GM21360 (cell line): ENCODE measurements at regions not wholly inside any gene's neighbourhood (a gene's known extent, or its start where the extent isn't known, plus 50 kb on each side); places are given as distances from the start of the nearest gene placed in this dataset.

ENCODE experiments used
- ATAC-seq: cut with Tn5 transposase; IDR thresholded peaks from one replicate; pipeline ENCODE4 v1.9.1; 2021; ENCODE audit warnings: mild to moderate bottlenecking, moderate library complexity; ENCODE audit not compliant: unreplicated experiment

GRCh38 chr11:104610635-104611034 lies 287.6 kb downstream of the CASP12 start:
- no peak for ATAC-seq

DNA sequence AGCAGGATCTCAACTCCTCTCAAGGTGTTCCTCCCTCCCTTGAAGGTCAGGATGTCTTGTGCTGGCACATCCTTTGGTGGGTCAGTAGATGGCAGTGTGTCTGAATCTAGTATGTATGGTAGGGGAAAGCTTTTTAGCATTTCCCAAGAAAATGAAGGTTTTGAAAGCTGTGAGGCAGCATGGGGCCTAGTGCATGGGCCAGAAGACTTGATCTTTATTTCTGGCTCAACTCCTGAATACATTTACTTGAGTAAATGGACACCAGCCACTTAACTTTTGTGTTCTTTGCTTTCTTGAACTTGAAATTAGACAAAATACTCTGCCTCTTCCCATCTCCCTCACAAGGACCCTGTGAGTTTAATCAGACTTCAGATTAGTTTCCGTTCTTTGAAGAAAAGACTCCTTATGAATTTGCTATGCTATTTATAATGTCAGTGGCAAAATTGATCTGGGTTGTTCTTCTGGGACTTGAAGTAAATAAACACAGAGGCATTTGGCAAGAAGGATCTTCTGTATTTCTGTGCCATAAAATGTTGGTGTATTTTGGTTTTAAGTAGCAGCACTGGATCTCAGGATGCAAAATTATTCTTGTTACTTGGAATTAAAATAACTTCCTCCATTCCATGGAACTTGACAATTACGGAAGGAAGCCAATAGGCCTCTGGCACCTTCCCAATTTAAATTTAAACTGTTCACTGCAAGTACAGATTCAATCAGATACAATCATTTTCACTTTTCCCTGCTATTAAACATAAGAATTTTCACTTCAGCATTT lies 288.8 kb downstream of the CASP12 start:
- peak; percentile 79 for ATAC-seq

GRCh38 chr11:104602643-104603042 lies 295.6 kb downstream of the CASP12 start:
- no peak for ATAC-seq

- ATAC-seq, result no peak
These were observed 303.9 kb downstream of the CASP12 start for GRCh38 chr11:104594228-104594958.

- no peak for ATAC-seq
These were observed 309.3 kb downstream of the CASP12 start for GRCh38 chr11:104588970-104589369.

DNA sequence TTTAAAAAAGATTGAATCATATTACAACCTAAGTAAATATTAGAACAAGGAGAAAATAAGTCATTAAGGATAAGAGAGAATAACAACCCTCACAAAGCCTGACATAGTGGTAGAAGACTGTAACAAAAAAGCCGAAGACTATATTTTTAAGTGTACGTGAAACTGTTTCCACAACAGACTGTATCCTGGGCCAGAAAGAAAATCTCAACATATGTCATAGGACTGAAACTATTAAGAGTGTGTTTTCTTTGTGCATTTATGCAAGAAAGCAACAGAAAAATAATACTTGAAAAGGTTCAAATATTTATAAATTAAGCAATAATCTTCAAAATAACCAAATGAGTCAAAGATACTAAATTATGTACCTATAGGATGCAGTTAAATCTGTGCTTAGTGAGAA lies 309.8 kb downstream of the CASP12 start:
- no peak for ATAC-seq

DNA sequence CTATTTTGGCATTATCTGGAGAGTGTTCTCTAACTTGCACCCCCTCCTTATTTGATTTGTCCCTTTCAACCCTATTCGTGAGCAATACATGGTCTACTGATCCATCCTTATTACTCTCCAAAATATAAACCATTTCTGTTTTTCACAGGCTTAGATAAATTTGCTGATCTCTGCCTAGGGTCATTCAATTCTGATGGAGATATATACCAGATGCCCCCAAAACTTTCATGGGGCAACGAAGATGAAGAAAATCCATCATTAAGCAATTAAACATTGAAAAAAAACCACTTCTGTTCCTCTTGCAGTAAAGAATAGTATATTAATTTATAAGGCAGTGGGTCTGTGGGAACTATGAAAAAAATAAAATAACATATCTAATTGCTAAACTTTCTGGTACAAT lies 313.4 kb downstream of the CASP12 start:
- no peak for ATAC-seq

DNA sequence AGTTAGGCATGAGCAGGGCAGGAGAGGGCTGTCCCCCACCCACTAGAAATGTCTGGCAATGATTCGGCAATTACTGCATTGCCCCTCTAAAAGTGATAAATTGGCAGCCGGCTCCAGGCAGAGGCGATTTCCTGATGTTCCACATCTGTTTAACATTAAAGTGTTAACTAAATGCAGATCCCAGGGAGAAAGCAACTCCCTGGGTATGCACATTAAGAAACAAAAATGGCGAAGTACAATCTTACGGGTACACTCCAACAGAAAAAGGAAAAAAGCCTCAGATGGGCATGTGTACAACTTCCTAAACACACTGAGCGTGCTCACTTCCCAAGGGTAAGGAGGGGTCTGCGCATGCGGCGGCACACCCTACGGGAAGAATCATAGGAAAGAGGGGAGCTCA lies 314.4 kb downstream of the CASP12 start:
- no peak for ATAC-seq

- no peak for ATAC-seq
These were observed 315.8 kb downstream of the CASP12 start for GRCh38 chr11:104582431-104582830.

- ATAC-seq, result no peak
These were observed 316.8 kb downstream of the CASP12 start for GRCh38 chr11:104581246-104581980.

- ATAC-seq, result no peak
These were observed 324.7 kb downstream of the CASP12 start for GRCh38 chr11:104573441-104573990.

- no peak for ATAC-seq
These were observed 326.0 kb downstream of the CASP12 start for GRCh38 chr11:104572279-104572678.

DNA sequence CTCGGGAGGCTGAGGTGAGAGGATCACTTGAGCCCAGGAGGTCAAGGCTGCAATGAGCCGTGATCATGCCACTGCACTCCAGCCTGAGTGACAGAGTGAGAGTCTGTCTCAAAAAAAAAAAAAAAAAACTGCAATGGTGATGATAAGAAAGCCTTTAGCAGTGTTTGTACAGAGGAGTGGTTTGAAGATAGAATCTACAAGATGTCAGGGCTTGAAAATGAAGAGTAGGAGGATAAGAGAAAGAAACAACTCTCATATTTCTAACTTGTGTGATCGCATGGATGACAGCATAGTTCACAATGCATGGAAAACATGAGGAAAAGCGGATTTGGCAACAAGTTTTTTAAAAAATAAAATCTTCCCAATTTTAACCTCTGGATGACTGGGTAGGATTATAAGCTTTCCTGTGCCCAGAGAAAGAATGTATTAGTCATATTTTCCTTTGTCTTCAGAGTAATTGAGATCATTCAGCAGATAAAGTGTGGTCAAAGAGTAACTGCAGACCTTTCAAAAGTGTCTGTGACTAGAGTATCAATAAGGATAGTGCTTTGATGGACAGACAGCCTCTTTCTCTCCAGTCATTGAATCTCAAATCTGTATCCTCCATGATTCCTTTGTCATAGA lies 328.1 kb downstream of the CASP12 start:
- ATAC-seq, result no peak

DNA sequence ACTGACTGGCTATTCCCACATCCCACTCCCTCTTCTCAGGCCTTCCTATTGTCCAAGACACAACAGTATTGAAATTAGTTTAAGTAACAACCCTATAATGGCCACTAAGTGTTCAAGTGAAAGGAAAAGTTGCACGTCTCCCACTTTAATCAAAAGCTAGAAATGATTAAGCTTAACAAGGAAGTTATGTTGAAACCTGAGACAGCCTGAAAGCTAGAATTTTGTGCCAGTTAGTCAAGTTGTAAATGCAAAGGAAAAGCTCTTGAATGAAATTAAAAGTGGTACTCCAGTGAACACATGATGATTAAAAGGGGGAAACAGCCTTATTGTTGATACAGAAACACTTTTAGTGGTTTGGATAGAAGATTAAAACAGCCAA lies 332.7 kb downstream of the CASP12 start:
- ATAC-seq, result no peak

DNA sequence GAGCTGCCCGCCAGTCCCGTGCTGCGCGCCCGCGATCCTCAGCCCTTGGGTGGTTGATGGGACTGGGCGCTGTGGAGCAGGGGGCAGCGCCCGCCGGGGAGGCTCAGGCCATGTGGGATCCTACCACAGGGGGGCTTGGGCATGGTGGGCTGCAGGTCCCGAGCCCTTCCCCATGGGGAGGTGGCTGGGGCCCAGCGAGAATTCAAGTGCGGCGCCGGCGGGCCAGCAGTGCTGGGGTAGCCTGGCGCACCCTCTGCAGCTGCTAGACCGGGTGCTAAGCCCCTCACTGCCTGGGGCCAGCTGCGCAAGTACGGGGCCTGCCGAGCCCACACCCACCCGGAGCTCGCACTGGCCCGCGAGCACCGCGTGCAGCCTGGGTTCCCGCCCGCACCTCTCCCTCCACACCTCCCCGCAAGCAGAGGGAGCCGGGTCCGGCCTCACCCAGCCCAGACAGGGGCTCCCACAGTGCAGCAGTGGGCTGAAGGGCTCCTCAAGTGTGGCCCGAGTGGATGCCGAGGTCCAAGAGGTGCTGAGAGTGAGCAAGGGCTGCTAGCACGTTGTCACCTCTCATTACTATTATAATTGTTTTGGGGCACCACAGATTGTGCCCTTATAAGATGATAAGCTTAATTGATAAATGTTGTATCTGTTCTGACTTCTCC lies 333.2 kb downstream of the CASP12 start:
- ATAC-seq, result no peak

- ATAC-seq, result no peak
These were observed 341.5 kb downstream of the CASP12 start for GRCh38 chr11:104556606-104557301.

DNA sequence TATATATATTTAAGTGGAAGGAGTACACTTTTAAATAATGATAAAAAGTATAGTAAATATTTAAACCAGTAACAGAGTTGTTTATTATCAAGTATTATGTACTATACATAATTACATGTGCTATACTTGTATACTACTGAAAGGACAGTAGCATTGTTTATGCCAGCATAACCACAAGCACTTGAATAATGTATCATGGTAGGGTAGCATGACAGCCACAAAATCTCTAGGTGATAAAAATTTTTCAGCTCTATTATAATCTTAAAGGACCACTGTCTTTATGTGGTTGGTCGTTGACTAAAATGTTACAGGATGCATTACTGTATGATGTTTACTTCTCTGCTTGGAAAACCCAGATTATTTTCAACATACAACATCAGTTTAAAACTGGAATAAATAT lies 349.2 kb downstream of the CASP12 start:
- no peak for ATAC-seq

DNA sequence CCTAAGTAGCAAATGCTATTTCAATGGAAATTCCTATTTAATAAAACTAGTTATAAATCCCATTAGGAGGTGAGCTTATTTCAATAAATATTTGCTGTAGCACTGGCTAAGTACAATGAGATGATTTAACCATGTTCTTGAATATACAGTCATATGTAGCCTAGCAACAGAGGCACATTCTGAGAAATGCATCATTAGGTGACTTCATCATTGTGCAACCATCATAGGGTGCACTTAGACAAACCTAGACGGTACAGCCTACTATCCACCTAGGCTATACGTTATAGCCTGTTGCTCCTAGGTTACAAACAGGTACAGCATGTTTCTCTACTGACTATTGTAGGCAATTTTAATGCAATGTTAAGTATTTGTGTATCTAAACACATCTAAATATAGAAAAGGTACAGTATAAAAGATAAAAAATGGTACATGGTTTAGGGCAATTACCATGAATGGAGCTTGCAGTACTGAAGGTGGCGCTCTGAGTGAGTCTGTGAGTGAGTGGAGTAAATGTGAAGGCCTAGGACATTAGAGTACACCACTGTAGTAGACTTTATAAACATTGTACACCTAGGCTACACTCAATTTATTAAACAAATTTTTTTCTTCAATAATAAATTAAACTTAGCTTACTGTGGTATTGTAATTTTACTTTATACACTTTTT lies 350.1 kb downstream of the CASP12 start:
- ATAC-seq, result no peak

- no peak for ATAC-seq
These were observed 351.8 kb downstream of the CASP12 start for GRCh38 chr11:104546501-104546900.
